Hippocampal formation (tissue), 2 donors: ENCODE measurements at regions not wholly inside any gene's neighbourhood (a gene's known extent, or its start where the extent isn't known, plus 50 kb on each side); places are given as distances from the start of the nearest gene placed in this dataset.

Experiments
- DNase-seq, 2 donors: peaks; one replicate each; lab custom pipeline; 2025; lab: John Stamatoyannopoulos, UW

- DNase-seq, result no peak
Measured at GRCh38 chr4:123455360-123455759, 58.8 kb downstream of the SPRY1 start.

- DNase-seq, result no peak
Measured at GRCh38 chr4:123462007-123462406, 65.4 kb downstream of the SPRY1 start.

- DNase-seq, result no peak
Measured at GRCh38 chr4:123463869-123464268, 67.3 kb downstream of the SPRY1 start.

DNA sequence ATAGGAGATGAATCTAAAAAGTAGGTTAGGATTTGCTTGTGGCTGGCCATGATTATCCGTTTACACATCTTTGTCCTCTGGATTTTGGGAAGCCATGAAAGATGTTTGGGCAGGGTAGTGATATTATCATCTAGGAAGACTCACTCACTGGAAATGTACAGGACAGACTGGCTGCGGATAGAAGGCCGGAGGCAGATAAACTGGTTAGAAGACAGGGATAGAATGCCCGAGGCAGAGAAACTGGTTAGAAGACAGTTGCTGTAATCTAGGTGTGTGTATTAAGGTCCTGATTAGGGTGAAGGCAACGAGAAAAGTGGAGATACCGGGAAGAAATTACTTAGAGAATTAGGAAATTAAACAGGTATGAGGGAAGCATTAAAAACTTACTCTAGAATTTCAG, 68.8 kb downstream of the SPRY1 start:
- no peak for DNase-seq

DNA sequence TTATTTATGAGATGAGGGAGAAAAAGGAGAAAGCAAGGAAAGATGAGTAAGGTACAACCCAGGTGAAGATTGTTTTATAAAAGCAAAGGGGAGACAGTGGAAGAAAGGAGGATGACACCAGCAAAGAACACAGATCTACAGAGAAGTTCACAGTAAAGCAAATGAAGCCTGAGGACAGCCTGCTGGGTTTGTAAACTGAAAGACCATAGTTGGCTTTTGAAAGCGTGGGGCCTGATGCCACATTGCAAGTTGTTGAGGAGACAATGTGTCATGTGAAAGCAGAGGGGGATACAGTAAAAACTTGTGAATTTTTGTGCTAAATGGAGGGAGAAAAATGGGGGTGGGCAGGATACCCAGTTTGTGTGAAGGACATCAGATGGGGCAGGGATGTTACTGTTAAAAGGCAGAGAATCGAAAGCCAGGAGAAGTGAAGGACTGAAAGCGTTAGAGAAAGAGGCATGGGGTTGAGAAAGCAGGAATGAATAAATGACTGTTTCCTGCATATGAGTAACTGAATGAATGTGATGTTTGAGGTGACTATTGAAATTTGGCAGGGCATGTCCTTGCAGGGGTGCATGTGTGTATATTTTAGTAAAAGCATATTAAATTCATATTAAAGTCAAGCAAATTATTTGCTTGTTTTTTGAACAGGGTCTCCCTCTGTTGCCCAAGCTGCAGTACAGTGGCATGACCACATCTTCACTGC, 69.6 kb downstream of the SPRY1 start:
- DNase-seq, result no peak

DNA sequence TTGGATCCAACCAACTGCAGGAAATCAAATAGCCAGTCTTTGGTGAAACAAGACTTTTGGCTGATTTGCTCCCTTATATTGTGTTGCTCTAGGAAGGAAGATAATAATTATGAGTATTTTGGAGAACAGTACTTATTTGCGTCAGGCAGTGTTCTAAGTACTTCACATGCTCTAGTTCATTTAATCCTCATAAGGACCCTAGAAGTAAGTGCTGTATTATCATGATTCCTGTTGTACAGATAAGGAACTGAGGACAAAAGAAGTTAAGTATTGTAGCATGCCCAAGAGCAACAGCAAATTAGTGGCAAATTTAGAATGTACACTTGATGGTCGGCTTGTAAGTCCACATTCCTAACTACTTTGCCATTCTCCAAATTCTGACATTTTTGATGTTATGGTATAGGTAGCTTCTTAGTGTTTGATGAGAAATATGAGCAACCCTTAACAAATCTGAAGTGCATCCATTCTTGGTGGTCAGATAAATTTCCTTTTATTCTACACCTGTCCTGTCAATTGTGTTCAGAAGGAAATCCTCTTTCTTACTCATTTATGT, 72.0 kb downstream of the SPRY1 start:
- no peak for DNase-seq

DNA sequence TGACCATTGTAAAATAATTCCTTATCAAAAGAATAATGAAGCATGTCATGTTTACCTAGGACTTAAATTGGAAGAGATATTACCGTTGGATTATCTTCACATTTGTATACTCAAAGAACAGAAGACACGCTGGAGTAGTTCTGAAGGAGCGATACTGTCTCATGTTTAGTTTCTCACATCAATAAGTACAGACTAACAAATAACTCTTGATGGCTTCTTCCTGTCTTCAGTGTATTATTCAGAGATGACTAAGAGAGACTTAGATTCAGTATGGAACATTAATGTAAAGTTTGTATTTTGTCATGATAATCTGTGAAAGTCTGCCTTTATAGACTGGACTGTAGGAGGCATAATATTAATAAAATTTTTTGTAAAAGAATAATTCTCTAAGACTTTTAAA, 72.7 kb downstream of the SPRY1 start:
- no peak for DNase-seq

DNA sequence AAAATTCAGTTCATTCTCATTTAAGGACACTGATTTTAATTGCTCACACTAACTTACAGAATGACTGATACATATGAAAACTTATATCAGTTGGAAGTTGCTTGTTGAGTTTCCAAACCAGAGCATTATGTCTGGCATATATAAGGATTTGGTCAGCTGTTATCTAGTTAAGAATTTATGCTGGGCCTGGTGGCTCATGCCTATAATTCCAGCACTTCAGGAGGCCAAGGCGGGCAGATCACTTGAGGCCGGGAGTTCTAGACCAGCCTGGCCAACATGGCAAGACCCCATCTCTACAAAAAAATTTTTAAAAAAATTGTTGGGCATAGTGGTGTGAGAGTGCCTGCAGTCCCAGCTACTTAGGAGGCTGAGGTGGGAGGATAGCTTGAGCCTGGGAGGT, 73.1 kb downstream of the SPRY1 start:
- DNase-seq, result no peak

DNA sequence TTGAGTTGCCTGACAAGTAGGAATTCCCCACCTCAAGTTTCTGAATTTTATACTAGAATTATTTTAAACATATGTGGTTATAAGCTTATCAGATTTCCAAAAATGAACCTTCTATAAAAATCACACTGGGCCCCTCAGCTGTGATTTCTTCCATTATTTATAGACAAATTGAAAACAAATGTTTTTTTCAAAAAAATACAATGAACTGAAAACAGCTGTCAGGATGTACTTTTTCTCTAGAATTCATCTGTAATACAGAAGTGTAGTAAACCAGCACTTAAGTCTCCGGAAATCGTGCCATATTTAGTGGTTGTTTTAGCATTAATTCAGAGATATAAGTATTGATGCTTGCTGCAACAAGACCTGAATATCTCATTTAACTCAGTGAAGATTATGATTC, 74.0 kb downstream of the SPRY1 start:
- no peak for DNase-seq

GRCh38 chr4:123471655-123472369, 75.2 kb downstream of the SPRY1 start:
- DNase-seq, result no peak

DNA sequence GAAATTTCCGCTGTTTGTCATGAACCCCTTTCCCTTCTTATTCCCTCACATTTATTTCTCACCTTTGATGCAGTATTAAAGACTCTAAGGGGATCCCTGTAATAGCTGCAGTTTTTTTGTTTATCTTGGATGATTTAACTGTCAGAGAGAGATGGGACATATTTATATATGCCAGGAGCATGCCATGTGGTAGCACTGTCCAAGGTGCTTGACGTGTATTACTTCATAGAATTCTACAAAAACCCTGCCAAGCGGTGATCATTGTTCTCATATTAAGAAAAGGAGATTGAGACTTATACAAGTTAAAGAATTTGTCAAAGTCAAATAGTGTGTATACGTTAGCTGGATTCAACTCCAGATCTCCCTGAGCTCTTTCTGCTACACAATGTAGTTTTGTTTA, 78.2 kb downstream of the SPRY1 start:
- DNase-seq, result no peak

GRCh38 chr4:123476089-123476488, 79.5 kb downstream of the SPRY1 start:
- no peak for DNase-seq

DNA sequence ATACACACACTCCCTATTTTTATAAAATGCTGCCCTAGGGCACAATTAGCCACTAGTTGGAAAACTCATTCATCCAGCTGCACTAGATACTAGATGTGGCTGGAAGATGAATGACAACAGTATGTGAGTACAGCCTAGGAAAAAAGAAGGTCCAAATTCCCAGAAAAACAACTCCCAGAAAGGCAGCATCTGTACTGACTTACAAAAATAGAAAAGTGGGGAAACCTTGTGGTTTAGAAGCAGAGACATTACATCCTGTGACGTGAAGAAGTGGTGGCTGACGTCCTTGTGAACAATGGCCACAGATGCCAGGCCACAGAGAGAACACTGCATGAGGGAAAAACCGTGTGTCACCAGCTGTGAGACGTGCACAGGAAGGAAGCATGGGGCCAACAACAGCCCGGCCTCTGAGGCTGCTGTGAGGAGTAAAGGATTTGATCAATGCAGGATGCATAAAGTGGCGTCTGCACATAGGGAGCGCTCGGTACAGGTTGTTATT, 81.2 kb downstream of the SPRY1 start:
- DNase-seq, result no peak

- DNase-seq, result no peak
Measured at GRCh38 chr4:123478859-123479345, 82.3 kb downstream of the SPRY1 start.

GRCh38 chr4:123479944-123480343, 83.3 kb downstream of the SPRY1 start:
- no peak for DNase-seq

- no peak for DNase-seq
Measured at GRCh38 chr4:123480706-123481418, 84.3 kb downstream of the SPRY1 start.

GRCh38 chr4:123481717-123482116, 85.1 kb downstream of the SPRY1 start:
- DNase-seq, result no peak

GRCh38 chr4:123484291-123484926, 87.8 kb downstream of the SPRY1 start:
- DNase-seq, result no peak

GRCh38 chr4:123485601-123486000, 89.0 kb downstream of the SPRY1 start:
- no peak for DNase-seq

DNA sequence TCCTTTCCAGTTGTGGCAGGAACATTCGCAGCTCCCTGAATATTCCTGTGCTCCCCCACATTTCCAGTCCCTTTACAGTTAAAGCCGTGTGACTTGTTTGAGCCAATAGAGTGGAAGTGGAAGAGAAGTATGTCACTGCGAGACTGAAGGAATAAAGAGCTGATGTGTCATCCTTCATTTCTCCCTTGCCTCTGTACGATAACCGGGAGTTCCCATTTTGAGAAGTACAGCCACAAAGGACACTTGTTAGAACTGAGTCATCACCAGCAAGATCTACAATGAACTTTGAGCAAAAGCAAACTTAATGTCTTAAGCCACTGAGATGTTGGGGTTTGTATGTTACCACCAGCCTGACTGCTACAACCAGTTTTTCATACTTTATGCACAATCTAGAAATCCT, 92.3 kb downstream of the SPRY1 start:
- no peak for DNase-seq

DNA sequence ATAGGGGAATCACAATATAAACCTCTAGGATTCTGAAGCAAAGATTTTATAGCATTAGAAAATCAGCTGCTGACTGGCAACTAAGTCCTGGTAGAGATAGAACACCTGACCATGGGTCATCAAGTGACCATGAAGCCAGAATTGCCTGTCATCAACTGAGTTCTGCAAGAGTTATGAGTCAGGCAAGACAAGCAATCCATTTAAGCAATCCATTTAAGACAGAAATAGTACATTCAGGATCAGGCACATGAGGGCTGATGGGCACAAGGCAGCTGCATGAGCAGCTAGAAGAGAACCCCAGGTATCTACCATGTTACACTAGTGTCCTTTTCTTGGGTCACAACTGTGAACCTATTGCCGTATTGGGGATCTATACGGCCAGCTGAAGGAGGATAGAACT, 98.9 kb downstream of the SPRY1 start:
- DNase-seq, result no peak

GRCh38 chr4:123496421-123496820, 99.8 kb downstream of the SPRY1 start:
- DNase-seq, result no peak
